WERI-Rb-1 (cell line): ENCODE measurements at regions not wholly inside any gene's neighbourhood (a gene's known extent, or its start where the extent isn't known, plus 50 kb on each side); places are given as distances from the start of the nearest gene placed in this dataset.

Source experiments
- DNase-seq: peaks from one replicate; pipeline ENCODE4 v3.0.0-alpha.2; 2020
- H3K27ac ChIP-seq: fragments of 250-450 bp; sonication (Bioruptor Pico); 2 replicates; pipeline ENCODE4 v1.5.1; 2020; ENCODE audit warnings: mild to moderate bottlenecking, moderate library complexity
- H3K27me3 ChIP-seq: fragments of 250-450 bp; sonication (Bioruptor Pico); 2 replicates; pipeline ENCODE4 v1.5.1; 2021; ENCODE audit warnings: mild to moderate bottlenecking, low read depth, moderate library complexity; ENCODE audit not compliant: insufficient read depth, severe bottlenecking
- H3K36me3 ChIP-seq: fragments of 250-450 bp; sonication (Bioruptor Pico); 2 replicates; pipeline ENCODE4 v1.5.1; 2020; ENCODE audit warnings: mild to moderate bottlenecking, moderate library complexity
- H3K4me3 ChIP-seq: 2 replicates; pipeline ENCODE4 v1.5.1; 2011; ENCODE audit warnings: low read depth, mild to moderate bottlenecking, control low read depth, low read length
- H3K9me3 ChIP-seq: fragments of 250-450 bp; sonication (Bioruptor Pico); 2 replicates; pipeline ENCODE4 v1.5.1; 2021; ENCODE audit warnings: mild to moderate bottlenecking, moderate library complexity; ENCODE audit not compliant: severe bottlenecking
- TF ChIP-seq, protein P1 (sequence below): IDR thresholded peaks from 2 replicates; pipeline ENCODE4 v1.5.1; 2011; ENCODE audit warnings: low read depth, mild to moderate bottlenecking, control low read depth, inconsistent platforms, low read length

GRCh38 chr10:123521076-123521475 lies 145.1 kb upstream of the GPR26 start:
- Histone ChIP-seq H3K9me3 (no peaks in the 10 kb centered on the region), H3K4me3 (no peak overlapping the region), H3K27ac (no peak overlapping the region), H3K36me3 (no peaks in the 10 kb centered on the region), H3K27me3 (no peaks in the 10 kb centered on the region)
- TF ChIP-seq, protein P1, sequence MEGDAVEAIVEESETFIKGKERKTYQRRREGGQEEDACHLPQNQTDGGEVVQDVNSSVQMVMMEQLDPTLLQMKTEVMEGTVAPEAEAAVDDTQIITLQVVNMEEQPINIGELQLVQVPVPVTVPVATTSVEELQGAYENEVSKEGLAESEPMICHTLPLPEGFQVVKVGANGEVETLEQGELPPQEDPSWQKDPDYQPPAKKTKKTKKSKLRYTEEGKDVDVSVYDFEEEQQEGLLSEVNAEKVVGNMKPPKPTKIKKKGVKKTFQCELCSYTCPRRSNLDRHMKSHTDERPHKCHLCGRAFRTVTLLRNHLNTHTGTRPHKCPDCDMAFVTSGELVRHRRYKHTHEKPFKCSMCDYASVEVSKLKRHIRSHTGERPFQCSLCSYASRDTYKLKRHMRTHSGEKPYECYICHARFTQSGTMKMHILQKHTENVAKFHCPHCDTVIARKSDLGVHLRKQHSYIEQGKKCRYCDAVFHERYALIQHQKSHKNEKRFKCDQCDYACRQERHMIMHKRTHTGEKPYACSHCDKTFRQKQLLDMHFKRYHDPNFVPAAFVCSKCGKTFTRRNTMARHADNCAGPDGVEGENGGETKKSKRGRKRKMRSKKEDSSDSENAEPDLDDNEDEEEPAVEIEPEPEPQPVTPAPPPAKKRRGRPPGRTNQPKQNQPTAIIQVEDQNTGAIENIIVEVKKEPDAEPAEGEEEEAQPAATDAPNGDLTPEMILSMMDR = peak; percentile 12; the same call in 1 of the 2 replicates
- DNase-seq = no peak

- TF ChIP-seq, protein P1 = no peak
- H3K9me3 ChIP-seq = no peaks in the 10 kb centered on the region
- no peak overlapping the region for H3K4me3 ChIP-seq
These were observed 144.6 kb upstream of the GPR26 start for GRCh38 chr10:123521556-123521955.

DNA sequence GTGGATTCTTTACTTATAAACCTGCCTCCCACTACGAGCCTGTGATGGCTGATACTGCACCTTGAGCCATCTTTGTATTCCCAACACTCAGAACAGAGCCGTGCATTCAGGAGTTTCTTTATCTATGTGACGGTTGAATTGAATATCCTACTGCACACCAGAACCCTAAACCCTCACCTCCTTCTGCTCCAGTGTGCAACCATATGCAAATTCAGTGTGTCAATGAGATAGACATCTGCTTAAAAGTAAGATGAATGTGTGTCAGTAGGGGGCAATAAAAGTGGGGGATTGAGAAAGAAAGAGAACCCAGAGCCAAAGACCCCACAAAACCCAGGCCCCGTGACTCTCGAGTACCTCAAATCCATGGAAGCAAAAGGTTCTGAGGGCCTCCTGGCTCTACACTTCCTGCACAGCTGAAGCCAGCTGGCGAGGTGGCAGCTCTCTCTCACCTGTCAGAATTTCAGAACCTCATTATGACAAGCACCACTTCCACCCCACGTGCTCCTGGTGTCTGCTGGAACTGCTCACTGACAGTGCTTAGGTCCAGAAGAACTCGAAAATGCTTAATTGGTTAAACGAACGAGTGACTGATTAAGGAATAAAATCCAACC lies 143.3 kb upstream of the GPR26 start:
- Histone ChIP-seq H3K9me3 (no peaks in the 10 kb centered on the region), H3K27ac (no peak overlapping the region), H3K27me3 (no peaks in the 10 kb centered on the region), H3K4me3 (no peak overlapping the region), H3K36me3 (no peaks in the 10 kb centered on the region)
- DNase-seq = no peak
- TF ChIP-seq, protein P1 = no peak

More at GRCh38 chr10:123521556-123521955, 144.6 kb upstream of the GPR26 start:
- no peak overlapping the region for H3K27ac ChIP-seq
- DNase-seq = no peak
- no peaks in the 10 kb centered on the region for H3K36me3 ChIP-seq
- no peaks in the 10 kb centered on the region for H3K27me3 ChIP-seq

GRCh38 chr10:123523833-123524232 lies 142.3 kb upstream of the GPR26 start:
- H3K36me3 ChIP-seq = no peaks in the 10 kb centered on the region
- no peak overlapping the region for H3K27ac ChIP-seq
- TF ChIP-seq, protein P1 = no peak
- no peaks in the 10 kb centered on the region for H3K9me3 ChIP-seq
- no peaks in the 10 kb centered on the region for H3K27me3 ChIP-seq
- DNase-seq = no peak
- no peak overlapping the region for H3K4me3 ChIP-seq

GRCh38 chr10:123526356-123527064 lies 139.6 kb upstream of the GPR26 start:
- TF ChIP-seq, protein P1 = no peak
- H3K4me3 ChIP-seq = no peak overlapping the region
- no peak overlapping the region for H3K27ac ChIP-seq
- H3K27me3 ChIP-seq = no peaks in the 10 kb centered on the region
- no peaks in the 10 kb centered on the region for H3K9me3 ChIP-seq
- no peak for DNase-seq
- no peaks in the 10 kb centered on the region for H3K36me3 ChIP-seq
